BE2C (cell line): ENCODE measurements at regions not wholly inside any gene's neighbourhood (a gene's known extent, or its start where the extent isn't known, plus 50 kb on each side); places are given as distances from the start of the nearest gene placed in this dataset.

Experiments used
- DNase-seq: peaks from one replicate; pipeline ENCODE4 v3.0.0-alpha.2; 2020
- H3K27me3 ChIP-seq: fragments of 250-450 bp; sonication (Bioruptor Pico); 2 replicates; pipeline ENCODE4 v1.5.1; 2020; ENCODE audit warnings: mild to moderate bottlenecking
- H3K36me3 ChIP-seq: fragments of 250-450 bp; sonication (Bioruptor Pico); 2 replicates; pipeline ENCODE4 v1.5.1; 2020; ENCODE audit warnings: mild to moderate bottlenecking
- H3K4me1 ChIP-seq: fragments of 250-450 bp; sonication (Bioruptor Pico); 2 replicates; pipeline ENCODE4 v1.5.1; 2020
- H3K4me3 ChIP-seq: 2 replicates; pipeline ENCODE4 v1.5.1; 2011; ENCODE audit warnings: low read depth, low read length
- H3K9me3 ChIP-seq: fragments of 250-450 bp; sonication (Bioruptor Pico); 2 replicates; pipeline ENCODE4 v1.5.1; 2020
- CTCF ChIP-seq: IDR thresholded peaks from 2 replicates; pipeline ENCODE4 v1.5.1; 2012; ENCODE audit warnings: mild to moderate bottlenecking, low read depth, low read length

GRCh38 chrX:39755143-39756032 is 342.4 kb downstream of the BCOR start:
- TF ChIP-seq CTCF, result no peak
- Histone ChIP-seq H3K9me3 (no peaks in the 10 kb centered on the region), H3K4me1 (peaks cover 16% of the 10 kb centered on the region), H3K36me3 (no peaks in the 10 kb centered on the region), H3K4me3 (no peak overlapping the region), H3K27me3 (no peaks in the 10 kb centered on the region)
- peak; percentile 88 for DNase-seq

GRCh38 chrX:39756086-39756883 is 341.5 kb downstream of the BCOR start:
- Histone ChIP-seq H3K4me1 (peaks cover 16% of the 10 kb centered on the region), H3K9me3 (no peaks in the 10 kb centered on the region), H3K4me3 (no peak overlapping the region), H3K36me3 (no peaks in the 10 kb centered on the region), H3K27me3 (no peaks in the 10 kb centered on the region)
- no peak for TF ChIP-seq CTCF
- DNase-seq, result no peak

- TF ChIP-seq CTCF, result no peak
- no peaks in the 10 kb centered on the region for H3K27me3 ChIP-seq
These were observed 339.8 kb downstream of the BCOR start for GRCh38 chrX:39757971-39758370.

GRCh38 chrX:39758791-39759525 is 338.8 kb downstream of the BCOR start:
- DNase-seq, result no peak

More at GRCh38 chrX:39757971-39758370, 339.8 kb downstream of the BCOR start:
- no peak for DNase-seq
- Histone ChIP-seq H3K4me1 (peaks cover 12% of the 10 kb centered on the region), H3K4me3 (no peak overlapping the region), H3K9me3 (no peaks in the 10 kb centered on the region), H3K36me3 (no peaks in the 10 kb centered on the region)

More at GRCh38 chrX:39758791-39759525, 338.8 kb downstream of the BCOR start:
- H3K4me3 ChIP-seq, result no peak overlapping the region
- H3K4me1 ChIP-seq, result peaks cover 11% of the 10 kb centered on the region
- no peaks in the 10 kb centered on the region for H3K9me3 ChIP-seq
- H3K36me3 ChIP-seq, result no peaks in the 10 kb centered on the region
- TF ChIP-seq CTCF, result no peak
- no peaks in the 10 kb centered on the region for H3K27me3 ChIP-seq
